Upper lobe of right lung (tissue), 1 donor: ENCODE measurements at regions not wholly inside any gene's neighbourhood (a gene's known extent, or its start where the extent isn't known, plus 50 kb on each side); places are given as distances from the start of the nearest gene placed in this dataset.

Experiments
- ATAC-seq: fragments of 200-7000 bp; cut with Tn5 transposase; one replicate; pipeline ENCODE4 v1.9.1; 2020; ENCODE audit warnings: mild to moderate bottlenecking, moderate library complexity
- DNase-seq: peaks from one replicate; pipeline ENCODE4 v3.0.0-alpha.2; 2020
- H3K27ac ChIP-seq: fragments of 200-600 bp; one replicate; pipeline ENCODE4 v1.8.0; 2022
- H3K27me3 ChIP-seq: fragments of 200-600 bp; one replicate; pipeline ENCODE4 v1.8.0; 2022; ENCODE audit warnings: mild to moderate bottlenecking
- H3K36me3 ChIP-seq: fragments of 200-600 bp; one replicate; pipeline ENCODE4 v1.8.0; 2022
- H3K4me1 ChIP-seq: fragments of 200-600 bp; one replicate; pipeline ENCODE4 v1.8.0; 2022
- H3K4me3 ChIP-seq: fragments of 200-600 bp; one replicate; pipeline ENCODE4 v1.8.0; 2022; ENCODE audit warnings: mild to moderate bottlenecking
- H3K9me3 ChIP-seq: fragments of 200-600 bp; one replicate; pipeline ENCODE4 v1.8.0; 2022
- intact Hi-C: fragments of 100-400 bp; cut with DNase I; formaldehyde crosslinking; loops from one replicate; pipeline ENCODE4 v1.11.0; 2022
- TF ChIP-seq, protein P1 (sequence below): fragments of 200-600 bp; IDR thresholded peaks from one replicate; pipeline ENCODE4 v1.8.0; 2022; ENCODE audit warnings: antibody characterized with exemption
- donor health status: DM: no; HTN: yes; CAD: no; lungs with severe emphysema.

DNA sequence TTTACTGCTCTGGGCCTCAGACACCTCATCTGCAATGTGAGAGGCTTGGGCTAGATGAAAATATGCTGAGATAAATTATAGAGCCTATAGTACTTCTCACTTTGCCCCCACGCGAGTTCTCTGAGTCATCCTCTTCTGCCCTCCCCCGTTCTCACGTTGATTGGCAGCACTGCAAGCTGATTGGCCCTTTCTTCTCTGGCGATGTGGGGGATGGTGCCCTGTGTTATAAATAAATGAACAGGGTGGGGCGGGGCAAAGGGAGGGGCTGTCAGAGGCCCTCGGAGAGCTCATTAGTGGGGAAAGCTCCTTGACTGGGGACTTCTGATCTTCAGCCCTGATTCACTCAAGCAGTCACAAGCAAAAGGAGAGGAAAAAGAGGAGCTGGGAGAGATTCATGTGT, 64.3 kb upstream of the ZC3H12A start:
- H3K4me3 ChIP-seq, result no peak overlapping the region
- peaks cover 3% of the 10 kb centered on the region for H3K27me3 ChIP-seq
- no peaks in the 10 kb centered on the region for H3K36me3 ChIP-seq
- H3K27ac ChIP-seq, result no peak overlapping the region
- intact Hi-C loops, result no loop called here
- H3K9me3 ChIP-seq, result peaks cover 4% of the 10 kb centered on the region
- TF ChIP-seq, protein P1, sequence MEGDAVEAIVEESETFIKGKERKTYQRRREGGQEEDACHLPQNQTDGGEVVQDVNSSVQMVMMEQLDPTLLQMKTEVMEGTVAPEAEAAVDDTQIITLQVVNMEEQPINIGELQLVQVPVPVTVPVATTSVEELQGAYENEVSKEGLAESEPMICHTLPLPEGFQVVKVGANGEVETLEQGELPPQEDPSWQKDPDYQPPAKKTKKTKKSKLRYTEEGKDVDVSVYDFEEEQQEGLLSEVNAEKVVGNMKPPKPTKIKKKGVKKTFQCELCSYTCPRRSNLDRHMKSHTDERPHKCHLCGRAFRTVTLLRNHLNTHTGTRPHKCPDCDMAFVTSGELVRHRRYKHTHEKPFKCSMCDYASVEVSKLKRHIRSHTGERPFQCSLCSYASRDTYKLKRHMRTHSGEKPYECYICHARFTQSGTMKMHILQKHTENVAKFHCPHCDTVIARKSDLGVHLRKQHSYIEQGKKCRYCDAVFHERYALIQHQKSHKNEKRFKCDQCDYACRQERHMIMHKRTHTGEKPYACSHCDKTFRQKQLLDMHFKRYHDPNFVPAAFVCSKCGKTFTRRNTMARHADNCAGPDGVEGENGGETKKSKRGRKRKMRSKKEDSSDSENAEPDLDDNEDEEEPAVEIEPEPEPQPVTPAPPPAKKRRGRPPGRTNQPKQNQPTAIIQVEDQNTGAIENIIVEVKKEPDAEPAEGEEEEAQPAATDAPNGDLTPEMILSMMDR, result no peak
- no peaks in the 10 kb centered on the region for H3K4me1 ChIP-seq
- ATAC-seq, result no peak
- DNase-seq, result no peak

DNA sequence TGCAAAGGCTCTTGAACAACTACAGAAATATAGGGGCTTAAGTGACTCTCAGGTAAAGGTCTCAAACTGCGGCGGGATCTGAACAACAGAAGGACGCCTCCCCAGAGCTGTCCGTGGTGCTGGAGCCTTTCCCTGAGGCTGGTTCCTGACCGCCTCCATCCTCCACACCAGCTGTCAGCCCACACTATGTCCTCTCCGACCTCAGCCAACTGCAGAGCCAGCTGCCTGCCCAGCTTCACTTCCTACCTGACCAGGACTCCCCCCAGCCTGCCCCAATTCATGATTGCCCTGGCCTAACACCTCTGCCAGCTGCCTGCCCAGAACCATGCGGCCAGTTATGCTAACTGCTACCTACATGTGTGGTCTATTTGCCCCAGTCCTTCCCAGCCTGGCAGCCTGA, 63.6 kb upstream of the ZC3H12A start:
- H3K36me3 ChIP-seq, result no peaks in the 10 kb centered on the region
- peaks cover 3% of the 10 kb centered on the region for H3K27me3 ChIP-seq
- ATAC-seq (peak; percentile 40), DNase-seq (no peak)
- H3K9me3 ChIP-seq, result peaks cover 4% of the 10 kb centered on the region
- H3K4me1 ChIP-seq, result no peaks in the 10 kb centered on the region
- intact Hi-C loops, result no loop called here
- no peak overlapping the region for H3K27ac ChIP-seq
- no peak overlapping the region for H3K4me3 ChIP-seq
- TF ChIP-seq, protein P1, result no peak

DNA sequence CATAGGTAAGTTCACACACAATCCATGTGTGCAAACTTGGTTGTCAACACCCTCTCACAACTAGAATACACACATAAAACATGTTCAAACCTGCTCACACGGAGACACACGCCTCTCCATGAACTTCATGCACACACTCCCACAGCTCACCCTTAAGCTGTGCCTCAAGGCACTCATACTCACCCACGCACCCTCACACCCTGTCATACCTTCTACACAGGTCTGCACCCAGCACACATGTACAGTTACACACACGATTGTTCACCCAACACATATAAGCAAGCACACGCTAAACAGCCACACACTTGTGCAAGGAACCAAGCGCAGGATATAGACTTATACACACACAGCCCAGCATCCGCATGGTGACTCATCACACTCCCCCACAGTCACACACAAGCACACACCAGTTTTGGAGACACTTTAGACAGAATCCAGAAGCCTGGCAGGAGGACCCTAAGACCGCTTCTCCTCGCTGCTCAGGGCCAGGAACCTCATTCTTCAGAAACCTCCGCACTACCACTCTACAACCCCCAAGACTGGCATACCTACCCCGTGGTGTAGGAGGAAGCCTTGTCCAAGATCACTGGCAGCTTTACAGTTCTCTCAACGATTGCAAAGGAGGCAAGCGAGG, 58.7 kb upstream of the ZC3H12A start:
- TF ChIP-seq, protein P1, result no peak
- Histone ChIP-seq H3K4me3 (no peak overlapping the region), H3K9me3 (peaks cover 4% of the 10 kb centered on the region), H3K4me1 (no peaks in the 10 kb centered on the region), H3K27me3 (no peaks in the 10 kb centered on the region), H3K27ac (no peak overlapping the region), H3K36me3 (no peaks in the 10 kb centered on the region)
- ATAC-seq (no peak), DNase-seq (no peak)
- intact Hi-C loops, result no loop called here

DNA sequence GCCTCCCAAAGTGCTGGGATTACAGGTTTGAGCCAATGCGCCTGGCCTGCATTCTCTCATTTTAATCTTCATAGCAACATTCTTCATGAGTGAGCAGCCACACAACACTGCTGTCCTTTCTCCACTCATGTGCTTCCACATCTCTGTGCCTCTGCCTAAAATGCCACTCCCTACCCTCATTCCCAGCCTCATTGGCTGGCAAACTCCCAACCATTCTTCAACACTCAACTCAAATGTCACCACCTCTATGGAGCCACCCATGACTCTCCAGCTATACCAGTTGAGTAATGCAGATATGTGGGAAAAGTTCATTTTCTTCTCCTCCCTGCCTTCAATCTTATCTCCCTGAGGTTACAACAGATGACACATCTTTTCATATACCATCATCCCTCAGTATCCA, 53.9 kb upstream of the ZC3H12A start:
- no peak for DNase-seq
- no peaks in the 10 kb centered on the region for H3K4me1 ChIP-seq
- H3K36me3 ChIP-seq, result no peaks in the 10 kb centered on the region
- no peak overlapping the region for H3K4me3 ChIP-seq
- no peak overlapping the region for H3K27ac ChIP-seq
- peaks cover 3% of the 10 kb centered on the region for H3K27me3 ChIP-seq
- intact Hi-C loops, result no loop called here
- ATAC-seq, result no peak
- TF ChIP-seq, protein P1, result no peak
- no peaks in the 10 kb centered on the region for H3K9me3 ChIP-seq

DNA sequence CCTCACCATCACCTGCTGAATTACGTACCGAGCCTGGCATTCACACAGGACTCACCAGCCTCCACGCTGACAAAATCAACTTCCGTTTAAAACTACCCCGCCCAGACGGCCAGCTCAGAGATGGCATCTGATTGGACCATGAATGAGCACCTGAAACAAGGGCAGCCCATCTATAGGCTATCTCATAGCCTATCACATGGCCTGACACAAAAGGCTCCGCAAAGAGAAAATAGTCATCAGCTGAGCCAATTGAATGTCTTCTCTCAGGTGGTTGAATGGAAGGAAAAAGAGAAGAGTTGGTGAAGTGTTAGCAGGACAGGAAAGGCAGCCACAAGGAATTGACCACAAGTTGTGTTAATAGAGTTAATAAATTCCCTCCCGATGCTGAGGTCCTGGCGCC, 50.6 kb upstream of the ZC3H12A start:
- Histone ChIP-seq H3K27ac (no peak overlapping the region), H3K4me3 (no peak overlapping the region), H3K4me1 (no peaks in the 10 kb centered on the region), H3K36me3 (no peaks in the 10 kb centered on the region), H3K27me3 (peaks cover 3% of the 10 kb centered on the region), H3K9me3 (no peaks in the 10 kb centered on the region)
- intact Hi-C loops, result no loop called here
- ATAC-seq (no peak), DNase-seq (no peak)
- TF ChIP-seq, protein P1, result no peak

DNA sequence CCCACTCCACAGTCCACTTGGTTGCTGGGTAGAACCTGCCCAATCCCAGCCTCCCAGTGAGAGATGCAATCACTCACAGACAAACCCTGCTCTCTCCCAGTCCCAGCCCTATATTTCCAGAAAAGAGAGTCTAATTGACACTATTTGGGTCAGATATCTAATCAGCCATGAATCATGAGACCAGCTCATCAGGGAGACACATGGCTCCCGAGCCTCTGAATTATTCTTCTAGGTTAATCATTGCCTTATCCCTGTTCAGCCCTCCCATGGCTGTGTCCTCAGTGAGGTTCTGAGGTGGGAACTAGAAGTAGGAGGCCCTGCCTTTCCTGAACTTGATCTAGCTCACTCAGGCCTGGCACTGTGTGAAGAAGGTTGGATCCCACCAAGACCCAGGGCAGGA, 49.9 kb upstream of the ZC3H12A start:
- Histone ChIP-seq H3K4me3 (no peak overlapping the region), H3K9me3 (no peaks in the 10 kb centered on the region), H3K36me3 (no peaks in the 10 kb centered on the region), H3K27ac (no peak overlapping the region), H3K4me1 (no peaks in the 10 kb centered on the region), H3K27me3 (peaks cover 3% of the 10 kb centered on the region)
- TF ChIP-seq, protein P1, result no peak
- no peak for DNase-seq
- no peak for ATAC-seq
- intact Hi-C loops, result no loop called here
